GM23338 (cell line): ENCODE measurements at regions not wholly inside any gene's neighbourhood (a gene's known extent, or its start where the extent isn't known, plus 50 kb on each side); places are given as distances from the start of the nearest gene placed in this dataset.

Experiments used
- ATAC-seq: fragments of 200-7000 bp; cut with Tn5 transposase; 3 replicates; pipeline ENCODE4 v1.9.1; 2020
- DNase-seq: peaks from one replicate; pipeline ENCODE4 v3.0.0-alpha.2; 2015; ENCODE audit warnings: low spot score
- H2AFZ ChIP-seq: fragments of 200-600 bp; sonication (generic); 2 replicates; pipeline ENCODE4 v1.8.0; 2016; ENCODE audit warnings: antibody characterized with exemption, mild to moderate bottlenecking, moderate library complexity
- H3F3A ChIP-seq: fragments of 200-600 bp; sonication (generic); replicated peaks from 2 replicates; pipeline ENCODE4 v1.8.0; 2017; ENCODE audit warnings: antibody characterized with exemption, mixed run types, low read depth
- H3K27ac ChIP-seq: fragments of 200-600 bp; sonication (generic); 2 replicates; pipeline ENCODE4 v1.6.1; 2016; ENCODE audit warnings: low read depth
- H3K27me3 ChIP-seq: fragments of 200-600 bp; sonication (generic); 2 replicates; pipeline ENCODE4 v1.8.0; 2016; ENCODE audit warnings: mild to moderate bottlenecking, mixed run types, moderate library complexity; ENCODE audit not compliant: insufficient read depth
- H3K36me3 ChIP-seq: fragments of 200-600 bp; sonication (generic); 2 replicates; pipeline ENCODE4 v1.8.0; 2016; ENCODE audit warnings: mild to moderate bottlenecking; ENCODE audit not compliant: insufficient read depth
- H3K4me1 ChIP-seq: fragments of 200-600 bp; sonication (generic); 2 replicates; pipeline ENCODE4 v1.8.0; 2016; ENCODE audit warnings: mild to moderate bottlenecking, moderate library complexity; ENCODE audit not compliant: insufficient read depth
- H3K4me2 ChIP-seq: fragments of 200-600 bp; sonication (generic); 2 replicates; pipeline ENCODE4 v1.7.1; 2017; ENCODE audit warnings: mixed run types
- H3K4me3 ChIP-seq: fragments of 200-600 bp; sonication (generic); 2 replicates; pipeline ENCODE4 v1.6.1; 2016; ENCODE audit warnings: mixed run types
- H3K79me2 ChIP-seq: fragments of 200-600 bp; sonication (generic); replicated peaks from 2 replicates; pipeline ENCODE4 v1.8.0; 2017; ENCODE audit warnings: mild to moderate bottlenecking; ENCODE audit not compliant: insufficient read depth
- H3K9me2 ChIP-seq: fragments of 200-600 bp; sonication (generic); 2 replicates; pipeline ENCODE4 v1.8.0; 2017; ENCODE audit not compliant: insufficient read depth
- H4K20me1 ChIP-seq: fragments of 200-600 bp; sonication (generic); replicated peaks from 2 replicates; pipeline ENCODE4 v1.8.0; 2017; ENCODE audit warnings: mild to moderate bottlenecking; ENCODE audit not compliant: insufficient read depth
- H3K27ac Mint-ChIP-seq: 2 replicates; pipeline ENCODE4 v1.8.0; 2020; ENCODE audit warnings: inconsistent platforms, mild to moderate bottlenecking, moderate library complexity, mixed read lengths
- H3K27me3 Mint-ChIP-seq: 3 replicates; pipeline ENCODE4 v1.8.0; 2022; ENCODE audit warnings: low read depth, mild to moderate bottlenecking, moderate library complexity, mixed read lengths, inconsistent platforms; ENCODE audit not compliant: insufficient read depth, poor library complexity
- H3K36me3 Mint-ChIP-seq: 3 replicates; pipeline ENCODE4 v1.8.0; 2021; ENCODE audit warnings: low read depth, mild to moderate bottlenecking, inconsistent platforms, moderate library complexity, mixed read lengths
- H3K4me1 Mint-ChIP-seq: 3 replicates; pipeline ENCODE4 v1.8.0; 2020; ENCODE audit warnings: mild to moderate bottlenecking, inconsistent platforms, mixed read lengths
- H3K4me3 Mint-ChIP-seq: 3 replicates; pipeline ENCODE4 v1.8.0; 2021; ENCODE audit warnings: moderate library complexity, mild to moderate bottlenecking, inconsistent platforms, mixed read lengths
- H3K9me3 Mint-ChIP-seq: 3 replicates; pipeline ENCODE4 v1.8.0; 2020; ENCODE audit warnings: moderate library complexity, mild to moderate bottlenecking, inconsistent platforms, mixed read lengths
- CREB1 ChIP-seq: fragments of 250-450 bp; sonication (Bioruptor Pico); IDR thresholded peaks from 2 replicates; pipeline ENCODE4 v1.5.0; 2020; ENCODE audit warnings: low read depth, mild to moderate bottlenecking, moderate library complexity
- CTCF ChIP-seq, 2 experiments: fragments of 200-600 bp in 1 of 2; sonication (generic) in 1 of 2; conservative IDR thresholded peaks; 2 replicates each; pipeline versions ENCODE4 v1.5.1 to v1.6.1; 2016 to 2017; ENCODE audit warnings: antibody characterized with exemption in 2 of 2, low read depth in 2 of 2, mild to moderate bottlenecking in 2 of 2, moderate library complexity in 1 of 2
- ETS1 ChIP-seq: IDR thresholded peaks from 2 replicates; pipeline ENCODE4 v1.6.1; 2016; ENCODE audit warnings: antibody characterized with exemption
- EZH2 ChIP-seq: fragments of 200-600 bp; sonication (generic); IDR thresholded peaks from one replicate; pipeline ENCODE4 v1.8.0; 2017; ENCODE audit warnings: antibody characterized with exemption, mild to moderate bottlenecking, low read depth; ENCODE audit not compliant: unreplicated experiment
- EZH2phosphoT487 ChIP-seq: fragments of 200-600 bp; sonication (generic); IDR thresholded peaks from one replicate; pipeline ENCODE4 v1.8.1; 2018; ENCODE audit warnings: antibody characterized with exemption; ENCODE audit not compliant: unreplicated experiment
- JUNB ChIP-seq: IDR thresholded peaks from one replicate; pipeline ENCODE4 v1.6.1; 2016; ENCODE audit warnings: antibody characterized with exemption; ENCODE audit not compliant: unreplicated experiment
- NANOG ChIP-seq: IDR thresholded peaks from 2 replicates; pipeline ENCODE4 v1.6.1; 2016; ENCODE audit warnings: antibody characterized with exemption, borderline replicate concordance
- POLR2AphosphoS5 ChIP-seq: IDR thresholded peaks from 2 replicates; pipeline ENCODE4 v1.6.1; 2016; ENCODE audit warnings: antibody characterized with exemption, low read depth
- REST ChIP-seq: IDR thresholded peaks from one replicate; pipeline ENCODE4 v1.6.1; 2018; ENCODE audit warnings: antibody characterized with exemption; ENCODE audit not compliant: unreplicated experiment
- STAT1 ChIP-seq: IDR thresholded peaks from one replicate; pipeline ENCODE4 v1.6.1; 2016; ENCODE audit warnings: antibody characterized with exemption; ENCODE audit not compliant: unreplicated experiment
- ZNF114 ChIP-seq: fragments of 250-450 bp; sonication (Bioruptor Pico); IDR thresholded peaks from 2 replicates; pipeline ENCODE4 v1.5.0; 2020; ENCODE audit warnings: mild to moderate bottlenecking, moderate library complexity
- ZNF462 ChIP-seq: fragments of 250-450 bp; sonication (Bioruptor Pico); IDR thresholded peaks from 2 replicates; pipeline ENCODE4 v1.5.0; 2020; ENCODE audit warnings: mild to moderate bottlenecking, moderate library complexity

- Mint-ChIP-seq H3K9me3 (peaks cover 3% of the 10 kb centered on the region; the same call in 1 of the 3 replicates), H3K4me3 (no peak overlapping the region), H3K27ac (peak overlapping the region; percentile 24; the same call in 1 of the 2 replicates), H3K27me3 (no peaks in the 10 kb centered on the region), H3K4me1 (peaks cover 16% of the 10 kb centered on the region), H3K36me3 (no peaks in the 10 kb centered on the region)
- H3K27ac ChIP-seq: no peak overlapping the region
- no peaks in the 10 kb centered on the region for H3K27me3 ChIP-seq
- no peaks in the 10 kb centered on the region for H4K20me1 ChIP-seq
- no peaks in the 10 kb centered on the region for H3K36me3 ChIP-seq
- no peaks in the 10 kb centered on the region for H3F3A ChIP-seq
- no peak overlapping the region for H3K4me2 ChIP-seq
- H3K4me3 ChIP-seq: no peak overlapping the region
- no peak overlapping the region for H2AFZ ChIP-seq
- H3K4me1 ChIP-seq: peaks cover 3% of the 10 kb centered on the region; the same call in 1 of the 2 replicates
- no peaks in the 10 kb centered on the region for H3K79me2 ChIP-seq
- DNase-seq: no peak
- ATAC-seq: peak; percentile 83
- no peaks in the 10 kb centered on the region for H3K9me2 ChIP-seq
- TF ChIP-seq REST (no peak), ZNF114 (CRISPR knock-in tag) (no peak), CTCF (conservative IDR thresholded peaks at IDR 0.05; ENCODE audit: low read depth in 2 of 2) (no peak), EZH2 (no peak), EZH2phosphoT487 (no peak), JUNB (no peak), STAT1 (no peak), ZNF462 (CRISPR knock-in tag) (no peak), NANOG (no peak), POLR2AphosphoS5 (no peak), CREB1 (CRISPR knock-in tag) (no peak), ETS1 (no peak)
These were observed 458.9 kb upstream of the C9orf72 start for GRCh38 chr9:28032268-28032590.
